NCI-H146 treated with DMSO at 0.1 percent for 48 hours (cell line): ENCODE measurements at regions not wholly inside any gene's neighbourhood (a gene's known extent, or its start where the extent isn't known, plus 50 kb on each side); places are given as distances from the start of the nearest gene placed in this dataset.

Experiments used
- DNase-seq: peaks from one replicate; lab custom pipeline; 2025; ENCODE audit not compliant: unreplicated experiment; lab: John Stamatoyannopoulos, UW

GRCh38 chr11:92383430-92383829, 158.8 kb downstream of the FAT3 start:
- no peak for DNase-seq

GRCh38 chr11:92384358-92384757, 159.7 kb downstream of the FAT3 start:
- DNase-seq: no peak

- no peak for DNase-seq
Observed at GRCh38 chr11:92384802-92385201, 160.2 kb downstream of the FAT3 start.

- DNase-seq: no peak
Observed at GRCh38 chr11:92386577-92386976, 162.0 kb downstream of the FAT3 start.

DNA sequence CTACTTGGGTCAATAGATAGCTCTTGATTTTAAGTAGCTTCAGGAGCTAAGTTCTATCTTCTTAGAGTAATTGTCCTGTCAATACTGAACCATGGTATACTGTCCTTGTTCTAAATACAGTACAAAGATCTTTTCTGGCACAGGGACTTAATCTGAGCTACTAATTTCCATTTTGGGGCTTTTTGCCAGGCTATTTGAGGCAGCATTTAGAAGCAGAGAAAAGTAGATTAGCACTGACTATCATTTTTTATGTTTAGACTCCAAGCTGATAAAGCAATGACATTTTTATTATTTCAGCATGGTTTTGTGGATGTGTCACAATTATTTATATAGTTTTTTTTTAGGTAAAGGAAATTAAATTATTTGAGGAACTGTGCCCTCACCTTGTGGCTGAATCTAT, 163.2 kb downstream of the FAT3 start:
- no peak for DNase-seq

DNA sequence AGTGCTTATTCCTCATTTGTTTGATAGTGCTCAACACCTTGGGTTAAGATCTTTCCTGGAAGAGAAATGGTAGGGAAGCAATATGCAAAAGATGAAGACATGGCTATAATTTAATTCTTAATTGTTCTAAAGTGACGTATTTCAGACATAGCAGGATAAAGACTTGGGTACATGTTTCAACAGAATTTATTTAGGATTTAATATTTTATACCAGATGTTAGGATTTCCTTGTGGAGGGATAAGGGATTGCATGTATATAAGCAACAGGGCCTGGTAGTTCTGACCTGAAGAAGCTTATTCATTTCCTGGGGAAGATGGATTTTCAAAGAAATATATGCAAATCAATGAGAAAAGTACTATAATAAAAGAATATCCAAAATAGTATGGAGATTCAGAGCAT, 163.8 kb downstream of the FAT3 start:
- DNase-seq: no peak

DNA sequence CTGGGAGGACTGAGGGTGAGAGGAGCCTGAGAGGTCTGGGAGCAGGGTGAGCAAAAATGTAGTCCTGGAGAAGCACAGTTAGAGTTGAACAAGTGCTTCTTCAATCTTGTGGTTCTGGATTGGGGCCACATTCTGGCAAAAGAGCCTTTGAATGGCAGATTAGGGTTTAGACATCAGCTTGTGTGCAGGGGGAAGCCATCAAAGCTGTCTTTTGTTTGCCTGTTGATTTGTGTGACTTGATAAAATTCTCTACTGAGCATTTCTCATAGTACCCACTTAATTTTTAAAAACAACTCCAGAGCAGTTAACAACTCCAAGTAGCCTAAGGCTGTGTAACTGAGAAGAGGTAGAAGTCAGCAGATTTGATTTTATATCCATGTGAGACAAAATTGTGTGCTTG, 166.2 kb downstream of the FAT3 start:
- no peak for DNase-seq

DNA sequence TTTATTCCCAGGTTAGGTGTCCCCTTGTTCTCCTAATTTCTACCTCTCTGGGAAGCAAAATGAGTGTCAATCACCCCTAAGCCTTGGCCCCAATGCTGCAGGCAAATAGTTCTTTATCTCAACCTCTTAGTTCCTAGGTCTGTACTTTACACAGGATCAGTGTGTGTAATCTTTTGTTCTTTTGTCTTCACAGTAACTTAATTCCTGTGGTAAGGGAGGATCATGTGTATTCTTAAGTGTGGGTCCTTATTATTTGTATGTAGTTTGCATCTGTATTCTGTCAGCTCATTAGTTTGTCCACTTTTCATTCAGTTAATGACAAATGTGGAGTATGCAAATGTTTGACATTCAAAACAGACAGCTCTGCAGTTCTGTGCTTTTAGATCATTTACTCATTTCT, 166.7 kb downstream of the FAT3 start:
- DNase-seq: no peak

DNA sequence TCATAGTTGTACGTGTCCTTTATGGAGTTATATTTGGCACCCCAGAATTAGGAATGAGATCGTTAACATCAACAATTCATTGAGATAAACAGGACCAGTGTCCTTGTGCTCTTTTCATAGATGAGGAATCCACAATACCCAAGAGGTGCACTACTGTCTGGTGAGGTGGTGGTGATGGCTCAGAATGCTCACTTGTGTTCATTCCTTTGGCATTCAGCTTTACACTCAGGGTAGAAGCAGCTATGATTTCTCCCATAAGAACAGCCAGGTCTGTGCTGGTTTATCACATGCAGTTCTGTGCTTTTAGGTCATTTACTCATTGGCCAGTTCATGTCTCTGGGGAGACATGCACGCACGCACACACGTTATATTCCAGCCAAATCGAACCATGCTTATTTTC, 167.2 kb downstream of the FAT3 start:
- no peak for DNase-seq

GRCh38 chr11:92393218-92393617, 168.6 kb downstream of the FAT3 start:
- no peak for DNase-seq

GRCh38 chr11:92396133-92396532, 171.5 kb downstream of the FAT3 start:
- no peak for DNase-seq

- DNase-seq: no peak
Observed at GRCh38 chr11:92397221-92397755, 172.7 kb downstream of the FAT3 start.

DNA sequence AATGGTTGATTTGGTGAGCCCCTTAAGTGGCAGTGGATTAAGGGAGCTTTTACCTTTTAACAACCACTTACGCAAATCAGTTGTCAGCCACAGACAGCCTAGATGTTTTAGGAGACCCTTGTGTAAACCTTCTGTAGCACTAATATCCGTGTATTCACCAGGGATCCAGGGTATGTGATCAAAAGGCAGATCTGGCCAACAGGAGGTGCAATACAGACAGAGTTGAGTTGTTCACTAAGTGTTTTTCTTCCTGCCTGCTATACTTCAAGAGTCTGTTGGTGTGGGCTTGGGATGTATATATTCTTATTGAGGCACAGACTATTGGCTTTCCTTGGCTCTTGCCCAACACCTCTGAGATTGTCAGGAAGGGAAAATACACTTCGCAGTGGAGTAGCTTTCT, 175.1 kb downstream of the FAT3 start:
- DNase-seq: no peak

DNA sequence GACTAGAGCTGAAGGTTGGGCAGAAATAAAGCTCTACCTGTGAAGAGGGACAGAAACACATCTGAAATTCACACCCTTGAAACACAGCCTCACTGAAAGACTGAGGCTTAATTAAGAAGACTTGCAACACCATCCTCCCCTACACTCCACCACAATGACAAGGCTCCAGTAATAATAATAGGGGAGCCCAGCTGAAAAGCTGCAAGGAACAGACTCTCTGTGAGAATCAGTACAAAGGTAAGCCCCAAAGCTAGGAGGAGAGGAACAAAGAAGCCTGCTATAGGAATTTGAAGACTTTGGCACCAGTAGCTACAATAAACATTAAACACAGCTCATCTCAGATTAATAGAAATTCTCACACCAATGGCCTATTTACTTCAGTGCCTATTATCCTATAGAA, 176.9 kb downstream of the FAT3 start:
- DNase-seq: no peak

GRCh38 chr11:92406472-92406871, 181.9 kb downstream of the FAT3 start:
- no peak for DNase-seq

DNA sequence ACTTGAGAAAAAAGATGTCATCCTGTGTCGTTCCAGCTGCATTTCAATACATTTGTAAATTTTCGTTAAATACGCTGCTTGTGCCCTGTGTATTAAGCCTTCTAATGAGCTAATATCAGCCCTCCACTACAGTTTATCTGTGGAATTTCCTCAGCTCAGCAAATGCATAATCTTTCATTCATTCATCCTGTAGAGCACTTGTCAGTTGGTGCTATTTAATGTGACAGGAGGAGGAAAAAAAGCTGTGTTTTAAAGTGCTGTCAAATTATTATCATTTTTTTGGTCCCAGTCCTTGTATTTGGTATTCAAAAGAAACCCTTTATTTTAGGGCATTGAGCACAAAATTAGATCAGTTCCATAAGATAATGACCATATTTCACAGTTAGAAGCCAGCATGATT, 184.7 kb downstream of the FAT3 start:
- no peak for DNase-seq

- DNase-seq: no peak
Observed at GRCh38 chr11:92409956-92410355, 185.3 kb downstream of the FAT3 start.

GRCh38 chr11:92410526-92410925, 185.9 kb downstream of the FAT3 start:
- no peak for DNase-seq

GRCh38 chr11:92411431-92411830, 186.8 kb downstream of the FAT3 start:
- no peak for DNase-seq

GRCh38 chr11:92413757-92414513, 189.3 kb downstream of the FAT3 start:
- DNase-seq: no peak

GRCh38 chr11:92416971-92417725, 192.5 kb downstream of the FAT3 start:
- DNase-seq: no peak
